GM12865 (cell line): ENCODE measurements at regions not wholly inside any gene's neighbourhood (a gene's known extent, or its start where the extent isn't known, plus 50 kb on each side); places are given as distances from the start of the nearest gene placed in this dataset.
"Not testable (repeated sequence)": the region's sequence is repeated elsewhere in the genome, so short reads cannot be mapped to it uniquely, and the experiment has no call there.

Experiments
- DNase-seq: peaks from one replicate; pipeline ENCODE4 v3.0.0; 2010; ENCODE audit warnings: low read depth
- H3K4me3 ChIP-seq: 2 replicates; pipeline ENCODE4 v1.5.1; 2011; ENCODE audit warnings: mild to moderate bottlenecking, low read depth, low read length, control low read depth
- CTCF ChIP-seq: IDR thresholded peaks from 2 replicates; pipeline ENCODE4 v1.5.1; 2011; ENCODE audit warnings: low read length, control low read depth, low read depth, inconsistent platforms; ENCODE audit not compliant: insufficient read depth; ENCODE audit errors: missing control alignments

GRCh38 chr1:220966881-220967611 lies 87.8 kb downstream of the HLX start:
- H3K4me3 ChIP-seq = no peak overlapping the region
- DNase-seq = no peak
- no peak for TF ChIP-seq CTCF

- no peak overlapping the region for H3K4me3 ChIP-seq
- no peak for TF ChIP-seq CTCF
- no peak for DNase-seq
Measured at GRCh38 chr1:220967911-220968310, 88.7 kb downstream of the HLX start.

- H3K4me3 ChIP-seq, DNase-seq: not testable (repeated sequence)
Measured at GRCh38 chr1:220969281-220969680, 90.0 kb downstream of the HLX start.

GRCh38 chr1:220970311-220970710 lies 91.1 kb downstream of the HLX start:
- DNase-seq = no peak
- H3K4me3 ChIP-seq = no peak overlapping the region
- no peak for TF ChIP-seq CTCF

GRCh38 chr1:220971221-220971620 lies 92.0 kb downstream of the HLX start:
- DNase-seq = no peak
- H3K4me3 ChIP-seq = no peak overlapping the region
- TF ChIP-seq CTCF = no peak

GRCh38 chr1:220974431-220974830 lies 95.2 kb downstream of the HLX start:
- TF ChIP-seq CTCF = no peak
- DNase-seq = no peak
- no peak overlapping the region for H3K4me3 ChIP-seq

- no peak for TF ChIP-seq CTCF
- no peak overlapping the region for H3K4me3 ChIP-seq
- DNase-seq = no peak
Measured at GRCh38 chr1:220976390-220976789, 97.1 kb downstream of the HLX start.

- DNase-seq = no peak
- no peak for TF ChIP-seq CTCF
Measured at GRCh38 chr1:220979371-220979770, 100.1 kb downstream of the HLX start.

More at GRCh38 chr1:220979371-220979770, 100.1 kb downstream of the HLX start:
- H3K4me3 ChIP-seq = no peak overlapping the region
